ENCODE measurements at regions not wholly inside any gene's neighbourhood (a gene's known extent, or its start where the extent isn't known, plus 50 kb on each side); places are given as distances from the start of the nearest gene placed in this dataset.

DNA sequence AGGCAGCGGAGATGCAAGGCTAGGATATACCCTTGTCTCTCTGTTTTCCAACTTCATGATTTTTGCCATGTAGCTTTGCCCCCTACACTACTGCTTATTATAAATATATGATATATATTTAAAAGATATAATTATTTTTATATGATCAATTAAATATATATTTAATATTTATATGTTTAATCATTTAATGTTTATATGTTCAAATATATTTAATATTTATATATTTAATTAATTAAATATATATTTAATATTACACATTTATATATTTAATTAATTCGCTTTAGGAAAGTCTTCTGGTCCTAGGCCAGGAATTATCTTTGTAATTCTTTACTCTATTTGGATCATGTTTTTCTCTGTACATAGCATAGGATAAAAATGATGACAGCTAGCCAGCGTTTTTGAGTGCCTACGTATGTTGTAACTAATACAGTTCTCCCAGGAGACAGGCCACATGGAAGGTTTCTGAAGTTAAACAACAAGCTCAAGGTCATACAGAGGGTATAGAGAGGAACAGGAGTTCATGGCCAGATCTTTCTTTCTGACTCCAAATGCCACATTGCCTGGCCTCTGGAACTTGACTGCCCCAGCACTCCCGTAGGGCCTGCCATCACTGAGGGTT, 192.5 kb downstream of the KCNA5 start:
- no peak for TF ChIP-seq POLR2AphosphoS5 (IDR thresholded peaks at IDR 0.05)
- TF ChIP-seq, protein P1, sequence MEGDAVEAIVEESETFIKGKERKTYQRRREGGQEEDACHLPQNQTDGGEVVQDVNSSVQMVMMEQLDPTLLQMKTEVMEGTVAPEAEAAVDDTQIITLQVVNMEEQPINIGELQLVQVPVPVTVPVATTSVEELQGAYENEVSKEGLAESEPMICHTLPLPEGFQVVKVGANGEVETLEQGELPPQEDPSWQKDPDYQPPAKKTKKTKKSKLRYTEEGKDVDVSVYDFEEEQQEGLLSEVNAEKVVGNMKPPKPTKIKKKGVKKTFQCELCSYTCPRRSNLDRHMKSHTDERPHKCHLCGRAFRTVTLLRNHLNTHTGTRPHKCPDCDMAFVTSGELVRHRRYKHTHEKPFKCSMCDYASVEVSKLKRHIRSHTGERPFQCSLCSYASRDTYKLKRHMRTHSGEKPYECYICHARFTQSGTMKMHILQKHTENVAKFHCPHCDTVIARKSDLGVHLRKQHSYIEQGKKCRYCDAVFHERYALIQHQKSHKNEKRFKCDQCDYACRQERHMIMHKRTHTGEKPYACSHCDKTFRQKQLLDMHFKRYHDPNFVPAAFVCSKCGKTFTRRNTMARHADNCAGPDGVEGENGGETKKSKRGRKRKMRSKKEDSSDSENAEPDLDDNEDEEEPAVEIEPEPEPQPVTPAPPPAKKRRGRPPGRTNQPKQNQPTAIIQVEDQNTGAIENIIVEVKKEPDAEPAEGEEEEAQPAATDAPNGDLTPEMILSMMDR (IDR thresholded peaks at IDR 0.05): no peak
- TF ChIP-seq EP300 (IDR thresholded peaks at IDR 0.05): no peak

All from gastroesophageal sphincter (tissue), 3 donors.